Esophagus muscularis mucosa (tissue), 3 donors: ENCODE measurements at regions not wholly inside any gene's neighbourhood (a gene's known extent, or its start where the extent isn't known, plus 50 kb on each side); places are given as distances from the start of the nearest gene placed in this dataset.

Experiments
- POLR2A ChIP-seq: fragments of 450-650 bp; IDR thresholded peaks from one replicate; pipeline ENCODE4 v1.6.1; 2017; ENCODE audit warnings: antibody characterized with exemption, moderate library complexity, mild to moderate bottlenecking, low read depth
- POLR2AphosphoS5 ChIP-seq, 2 donors: sonication (generic); formaldehyde crosslinking; IDR thresholded peaks; one replicate each; pipeline ENCODE4 v1.6.1; 2017; ENCODE audit warnings: antibody characterized with exemption in 2 of 2
- TF ChIP-seq, protein P1 (sequence below), 3 experiments: fragments of 200-600 bp in 2 of 3; fragments of 450-650 bp in 1 of 3; sonication (generic) in 2 of 3; IDR thresholded peaks; one replicate each; pipeline ENCODE4 v1.5.1; 2017 to 2019; ENCODE audit warnings: antibody characterized with exemption in 3 of 3, mild to moderate bottlenecking in 2 of 3, moderate library complexity in 1 of 3

DNA sequence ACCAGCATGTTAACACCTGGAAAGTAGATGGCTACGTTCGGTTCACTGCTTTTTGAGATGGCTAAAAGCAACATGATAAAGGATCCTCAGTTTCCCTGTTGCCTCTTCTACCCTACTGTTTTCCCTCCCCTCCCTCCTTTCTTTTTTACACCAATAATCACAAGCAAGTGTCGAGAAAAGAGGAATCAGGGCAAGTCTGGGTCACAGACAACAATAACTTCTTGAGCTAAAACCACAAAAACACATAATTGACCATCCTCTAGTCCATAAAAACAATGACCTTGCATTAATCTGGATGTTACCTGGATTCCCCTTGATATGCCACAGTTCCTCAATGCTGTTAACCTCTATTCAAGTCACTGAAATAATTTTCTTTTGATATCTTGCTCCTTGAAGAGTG lies 736.6 kb upstream of the GCFC2 start:
- TF ChIP-seq POLR2AphosphoS5 (IDR thresholded peaks at IDR 0.05) (no peak), POLR2A (no peak)
- TF ChIP-seq, protein P1, sequence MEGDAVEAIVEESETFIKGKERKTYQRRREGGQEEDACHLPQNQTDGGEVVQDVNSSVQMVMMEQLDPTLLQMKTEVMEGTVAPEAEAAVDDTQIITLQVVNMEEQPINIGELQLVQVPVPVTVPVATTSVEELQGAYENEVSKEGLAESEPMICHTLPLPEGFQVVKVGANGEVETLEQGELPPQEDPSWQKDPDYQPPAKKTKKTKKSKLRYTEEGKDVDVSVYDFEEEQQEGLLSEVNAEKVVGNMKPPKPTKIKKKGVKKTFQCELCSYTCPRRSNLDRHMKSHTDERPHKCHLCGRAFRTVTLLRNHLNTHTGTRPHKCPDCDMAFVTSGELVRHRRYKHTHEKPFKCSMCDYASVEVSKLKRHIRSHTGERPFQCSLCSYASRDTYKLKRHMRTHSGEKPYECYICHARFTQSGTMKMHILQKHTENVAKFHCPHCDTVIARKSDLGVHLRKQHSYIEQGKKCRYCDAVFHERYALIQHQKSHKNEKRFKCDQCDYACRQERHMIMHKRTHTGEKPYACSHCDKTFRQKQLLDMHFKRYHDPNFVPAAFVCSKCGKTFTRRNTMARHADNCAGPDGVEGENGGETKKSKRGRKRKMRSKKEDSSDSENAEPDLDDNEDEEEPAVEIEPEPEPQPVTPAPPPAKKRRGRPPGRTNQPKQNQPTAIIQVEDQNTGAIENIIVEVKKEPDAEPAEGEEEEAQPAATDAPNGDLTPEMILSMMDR (IDR thresholded peaks at IDR 0.05) = no peak
